ENCODE measurements at regions not wholly inside any gene's neighbourhood (a gene's known extent, or its start where the extent isn't known, plus 50 kb on each side); places are given as distances from the start of the nearest gene placed in this dataset.

DNA sequence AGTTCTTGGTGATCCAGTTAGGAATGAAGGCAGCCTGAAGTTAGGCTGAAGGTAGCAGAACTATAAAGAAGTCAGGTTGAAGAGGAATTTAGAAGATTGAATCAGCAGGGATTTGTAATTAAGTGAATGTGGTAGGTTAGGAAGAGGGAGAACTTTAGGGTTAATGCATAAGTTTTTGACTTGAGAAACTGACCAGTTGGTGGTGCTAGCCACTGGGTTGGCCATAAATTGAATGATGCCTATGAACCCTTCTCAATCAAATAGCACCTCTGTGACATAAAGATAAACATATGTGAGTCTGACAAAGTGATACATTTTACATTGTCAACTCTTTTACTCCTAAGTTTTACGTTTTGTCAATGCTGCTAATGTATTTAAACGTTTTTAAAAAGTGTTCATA is 290.6 kb upstream of the NAV3 start:
- no peak for TF ChIP-seq CTCF (conservative IDR thresholded peaks at IDR 0.05)
- TF ChIP-seq EZH2 (IDR thresholded peaks at IDR 0.05; ENCODE audit: low read depth), result no peak
